ENCODE measurements at regions not wholly inside any gene's neighbourhood (a gene's known extent, or its start where the extent isn't known, plus 50 kb on each side); places are given as distances from the start of the nearest gene placed in this dataset.
"Not testable (repeated sequence)": the region's sequence is repeated elsewhere in the genome, so short reads cannot be mapped to it uniquely, and the experiment has no call there.

GRCh38 chr2:195531754-195532153, 125.3 kb upstream of the SLC39A10 start:
- H3K79me2 ChIP-seq (ENCODE audit: control insufficient read depth, insufficient read depth, low read length), result no peaks in the 10 kb centered on the region
- intact Hi-C loops (cut with micrococcal nuclease), result no loop called here
- H3K4me3 ChIP-seq (replicated peaks in 1 of 3; ENCODE audit: insufficient read depth in 1 of 3, low read depth in 1 of 3, low read length in 3 of 3), result no peak overlapping the region
- dilution Hi-C loops (cut with MboI; ENCODE audit: extremely low pct_ligation_motif_present, low sequenced_read_pairs), result no loop called here
- no peaks in the 10 kb centered on the region for H4K20me1 ChIP-seq (replicated peaks; ENCODE audit: control insufficient read depth, extremely low read depth, insufficient read depth, low read length)
- FAIRE-seq, result no peak
- H3K36me3 ChIP-seq (ENCODE audit: control insufficient read depth in 2 of 2, extremely low read depth in 1 of 2, insufficient read depth in 2 of 2, low read length in 2 of 2), result no peaks in the 10 kb centered on the region
- H3K4me1 ChIP-seq (ENCODE audit: control insufficient read depth, extremely low read depth, insufficient read depth, low read length), result no peaks in the 10 kb centered on the region
- no peak for TF ChIP-seq CTCF (IDR thresholded peaks at IDR 0.05; ENCODE audit: extremely low read depth in 1 of 2, insufficient read depth in 1 of 2, low read depth in 1 of 2, low read length in 2 of 2)
- no peak for TF ChIP-seq EZH2 (IDR thresholded peaks at IDR 0.05; ENCODE audit: borderline replicate concordance, low read depth, low read length, severe bottlenecking)
- no peak for TF ChIP-seq FOS (IDR thresholded peaks at IDR 0.05; ENCODE audit: borderline replicate concordance, insufficient read depth, low read length)
- TF ChIP-seq POLR2A (IDR thresholded peaks at IDR 0.05; ENCODE audit: low read depth, low read length), result no peak
- TF ChIP-seq MAX (IDR thresholded peaks at IDR 0.05; ENCODE audit: insufficient read depth, insufficient read length), result no peak
- no peak for TF ChIP-seq MYC (IDR thresholded peaks at IDR 0.05; ENCODE audit: low read depth, low read length)
- TF ChIP-seq JUN (IDR thresholded peaks at IDR 0.05; ENCODE audit: borderline replicate concordance, insufficient read depth, insufficient read length, low read depth), result no peak
- no peak for TF ChIP-seq GATA2 (IDR thresholded peaks at IDR 0.05; ENCODE audit: insufficient read depth, insufficient read length, low read depth, low read length)
- TF ChIP-seq POLR2AphosphoS5 (IDR thresholded peaks at IDR 0.05; ENCODE audit: insufficient read depth, low read depth, low read length), result no peak
- BruUV-seq (replicated peaks), result no TSS peak
- H3K9me1 ChIP-seq (replicated peaks; ENCODE audit: control insufficient read depth, extremely low read depth, insufficient read depth, low read length), result no peaks in the 10 kb centered on the region
- no peak overlapping the region for H2AFZ ChIP-seq (ENCODE audit: low read depth, low read length)
- DNase-seq (ENCODE audit: low read depth, low spot score), result no peak
- no peak overlapping the region for H3K4me2 ChIP-seq (ENCODE audit: insufficient read depth, low read length)
- H3K27ac ChIP-seq (ENCODE audit: insufficient read depth, low read depth, low read length), result no peak overlapping the region
- no peaks in the 10 kb centered on the region for H3K9me3 ChIP-seq (replicated peaks; ENCODE audit: control insufficient read depth, insufficient read depth, low read length)
- peaks cover 0 to 7% of the 10 kb centered on the region in 2 experiments for H3K27me3 ChIP-seq (ENCODE audit: control insufficient read depth in 2 of 2, insufficient read depth in 2 of 2, low read length in 2 of 2)
- no peak overlapping the region for H3K9ac ChIP-seq (replicated peaks; ENCODE audit: extremely low read depth, insufficient read depth, low read length)
- CTCF ChIA-PET, result no interaction called here
- POLR2A ChIA-PET, result no interaction called here

GRCh38 chr2:195523242-195523641, 133.8 kb upstream of the SLC39A10 start:
- H3K9ac ChIP-seq (replicated peaks; ENCODE audit: extremely low read depth, insufficient read depth, low read length); H3K9me3 ChIP-seq (replicated peaks; ENCODE audit: control insufficient read depth, insufficient read depth, low read length); BruUV-seq (replicated peaks); CTCF ChIA-PET; H4K20me1 ChIP-seq (replicated peaks; ENCODE audit: control insufficient read depth, extremely low read depth, insufficient read depth, low read length); FAIRE-seq; H3K4me1 ChIP-seq (ENCODE audit: control insufficient read depth, extremely low read depth, insufficient read depth, low read length); H3K4me3 ChIP-seq (replicated peaks in 1 of 3; ENCODE audit: insufficient read depth in 1 of 3, low read depth in 1 of 3, low read length in 3 of 3); H3K27me3 ChIP-seq (ENCODE audit: control insufficient read depth in 2 of 2, insufficient read depth in 2 of 2, low read length in 2 of 2); H3K4me2 ChIP-seq (ENCODE audit: insufficient read depth, low read length); dilution Hi-C loops (cut with MboI; ENCODE audit: extremely low pct_ligation_motif_present, low sequenced_read_pairs); H3K36me3 ChIP-seq (ENCODE audit: control insufficient read depth in 2 of 2, extremely low read depth in 1 of 2, insufficient read depth in 2 of 2, low read length in 2 of 2); H2AFZ ChIP-seq (ENCODE audit: low read depth, low read length); POLR2A ChIA-PET; intact Hi-C loops (cut with micrococcal nuclease); H3K79me2 ChIP-seq (ENCODE audit: control insufficient read depth, insufficient read depth, low read length); H3K9me1 ChIP-seq (replicated peaks; ENCODE audit: control insufficient read depth, extremely low read depth, insufficient read depth, low read length); DNase-seq (ENCODE audit: low read depth, low spot score); H3K27ac ChIP-seq (ENCODE audit: insufficient read depth, low read depth, low read length): not testable (repeated sequence)

All from endothelial cell of umbilical vein (primary cell).